ENCODE measurements at regions not wholly inside any gene's neighbourhood (a gene's known extent, or its start where the extent isn't known, plus 50 kb on each side); places are given as distances from the start of the nearest gene placed in this dataset.

DNA sequence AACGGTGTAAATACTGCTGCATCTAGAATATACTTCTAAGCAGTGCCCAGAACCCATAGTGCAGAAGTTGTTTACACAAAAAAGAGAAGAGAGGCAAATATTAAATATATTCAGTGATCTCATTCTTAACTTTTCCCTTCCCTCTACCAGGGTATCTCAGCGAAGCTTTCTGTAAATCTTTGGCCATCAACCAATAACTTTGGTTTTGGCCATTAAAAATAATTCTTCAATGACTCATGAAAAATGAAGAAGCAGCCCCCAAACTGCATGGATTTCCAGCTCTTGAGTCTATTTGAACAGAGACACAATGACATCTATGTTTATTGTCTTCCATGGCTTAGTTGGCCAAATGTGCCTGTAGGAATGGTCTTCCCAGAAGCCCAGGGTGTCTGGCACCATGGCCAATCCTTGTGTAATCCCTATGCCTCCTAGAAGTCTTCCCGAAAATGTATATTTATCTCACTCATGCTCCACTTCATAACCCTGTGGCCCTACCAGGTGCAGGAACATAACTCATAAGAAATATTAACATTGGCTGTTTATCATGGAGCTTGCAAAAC is 646.6 kb downstream of the TOX3 start:
- TF ChIP-seq, protein P1, sequence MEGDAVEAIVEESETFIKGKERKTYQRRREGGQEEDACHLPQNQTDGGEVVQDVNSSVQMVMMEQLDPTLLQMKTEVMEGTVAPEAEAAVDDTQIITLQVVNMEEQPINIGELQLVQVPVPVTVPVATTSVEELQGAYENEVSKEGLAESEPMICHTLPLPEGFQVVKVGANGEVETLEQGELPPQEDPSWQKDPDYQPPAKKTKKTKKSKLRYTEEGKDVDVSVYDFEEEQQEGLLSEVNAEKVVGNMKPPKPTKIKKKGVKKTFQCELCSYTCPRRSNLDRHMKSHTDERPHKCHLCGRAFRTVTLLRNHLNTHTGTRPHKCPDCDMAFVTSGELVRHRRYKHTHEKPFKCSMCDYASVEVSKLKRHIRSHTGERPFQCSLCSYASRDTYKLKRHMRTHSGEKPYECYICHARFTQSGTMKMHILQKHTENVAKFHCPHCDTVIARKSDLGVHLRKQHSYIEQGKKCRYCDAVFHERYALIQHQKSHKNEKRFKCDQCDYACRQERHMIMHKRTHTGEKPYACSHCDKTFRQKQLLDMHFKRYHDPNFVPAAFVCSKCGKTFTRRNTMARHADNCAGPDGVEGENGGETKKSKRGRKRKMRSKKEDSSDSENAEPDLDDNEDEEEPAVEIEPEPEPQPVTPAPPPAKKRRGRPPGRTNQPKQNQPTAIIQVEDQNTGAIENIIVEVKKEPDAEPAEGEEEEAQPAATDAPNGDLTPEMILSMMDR (IDR thresholded peaks at IDR 0.05; ENCODE audit: low read depth, low read length), result no peak
- TF ChIP-seq EZH2phosphoT487 (IDR thresholded peaks at IDR 0.05; ENCODE audit: low read depth), result no peak
